Large intestine (tissue), 3 donors: ENCODE measurements at regions not wholly inside any gene's neighbourhood (a gene's known extent, or its start where the extent isn't known, plus 50 kb on each side); places are given as distances from the start of the nearest gene placed in this dataset.
"Not testable (repeated sequence)": the region's sequence is repeated elsewhere in the genome, so short reads cannot be mapped to it uniquely, and the experiment has no call there.

Experiments used
- DNase-seq, 2 donors: peaks; one replicate each; pipeline versions ENCODE4 v3.0.0 to v3.0.0-alpha.2; 2013
- H3K27ac ChIP-seq: one replicate; pipeline ENCODE4 v1.5.1; 2013; ENCODE audit warnings: low read length
- H3K27me3 ChIP-seq: 2 replicates; pipeline ENCODE4 v1.6.1; 2013; ENCODE audit warnings: low read length; ENCODE audit not compliant: control insufficient read depth, insufficient read depth
- H3K36me3 ChIP-seq: 2 replicates; pipeline ENCODE4 v1.6.1; 2013; ENCODE audit warnings: low read length; ENCODE audit not compliant: control insufficient read depth, insufficient read depth
- H3K4me1 ChIP-seq: one replicate; pipeline ENCODE4 v1.6.1; 2013; ENCODE audit warnings: low read length; ENCODE audit not compliant: control insufficient read depth, insufficient read depth
- H3K4me3 ChIP-seq: one replicate; pipeline ENCODE4 v1.5.1; 2013; ENCODE audit warnings: low read length
- H3K9me3 ChIP-seq: one replicate; pipeline ENCODE4 v1.6.1; 2013; ENCODE audit warnings: mild to moderate bottlenecking, low read depth, low read length, moderate library complexity; ENCODE audit not compliant: control insufficient read depth
- WGBS: methylation state at CpG from one replicate; pipeline ENCODE4 v1.1.5; 2013; ENCODE audit warnings: low lambda C conversion rate; ENCODE audit not compliant: insufficient coverage; 5-methylcytosine and 5-hydroxymethylcytosine counted together

GRCh38 chr1:219410721-219411120, 202.2 kb downstream of the ZC3H11B start:
- not testable (repeated sequence) for H3K36me3 ChIP-seq, H3K27me3 ChIP-seq, H3K9me3 ChIP-seq, H3K4me3 ChIP-seq, H3K27ac ChIP-seq, H3K4me1 ChIP-seq, DNase-seq
- WGBS: no CpG with 5 or more reads among the region's 22 CpGs

GRCh38 chr1:219405531-219406331, 207.2 kb downstream of the ZC3H11B start:
- H3K9me3 ChIP-seq: no peaks in the 10 kb centered on the region
- no peaks in the 10 kb centered on the region for H3K4me1 ChIP-seq
- H3K27ac ChIP-seq: no peak overlapping the region
- no peaks in the 10 kb centered on the region for H3K27me3 ChIP-seq
- no CpG with 5 or more reads among the region's 6 CpGs for WGBS
- H3K36me3 ChIP-seq: no peaks in the 10 kb centered on the region
- no peak overlapping the region for H3K4me3 ChIP-seq
- no peak for DNase-seq

- Histone ChIP-seq H3K4me3 (no peak overlapping the region), H3K36me3 (no peaks in the 10 kb centered on the region), H3K27ac (no peak overlapping the region), H3K27me3 (no peaks in the 10 kb centered on the region), H3K4me1 (no peaks in the 10 kb centered on the region), H3K9me3 (no peaks in the 10 kb centered on the region)
- no peak for DNase-seq
- WGBS: 88% methylated on average over 1 of the region's 1 CpG
Measured at GRCh38 chr1:219404629-219405028, 208.3 kb downstream of the ZC3H11B start.

GRCh38 chr1:219402925-219403324, 210.0 kb downstream of the ZC3H11B start:
- Histone ChIP-seq H3K4me3 (no peak overlapping the region), H3K27ac (no peak overlapping the region), H3K9me3 (no peaks in the 10 kb centered on the region), H3K36me3 (no peaks in the 10 kb centered on the region), H3K27me3 (no peaks in the 10 kb centered on the region), H3K4me1 (no peaks in the 10 kb centered on the region)
- no peak for DNase-seq

GRCh38 chr1:219401724-219402625, 210.9 kb downstream of the ZC3H11B start:
- Histone ChIP-seq H3K4me3 (no peak overlapping the region), H3K36me3 (no peaks in the 10 kb centered on the region), H3K27me3 (no peaks in the 10 kb centered on the region), H3K4me1 (no peaks in the 10 kb centered on the region), H3K9me3 (no peaks in the 10 kb centered on the region), H3K27ac (no peak overlapping the region)
- DNase-seq: no peak

- no peak for DNase-seq
- H3K9me3 ChIP-seq: no peaks in the 10 kb centered on the region
- H3K27ac ChIP-seq: no peak overlapping the region
- H3K4me3 ChIP-seq: no peak overlapping the region
- no peaks in the 10 kb centered on the region for H3K27me3 ChIP-seq
- H3K36me3 ChIP-seq: no peaks in the 10 kb centered on the region
- WGBS: no CpG with 5 or more reads among the region's 5 CpGs
- H3K4me1 ChIP-seq: no peaks in the 10 kb centered on the region
Measured at GRCh38 chr1:219399446-219399845, 213.5 kb downstream of the ZC3H11B start.

- Histone ChIP-seq H3K27ac (no peak overlapping the region), H3K4me1 (no peaks in the 10 kb centered on the region), H3K36me3 (no peaks in the 10 kb centered on the region), H3K27me3 (no peaks in the 10 kb centered on the region), H3K4me3 (no peak overlapping the region), H3K9me3 (no peaks in the 10 kb centered on the region)
- no CpG with 5 or more reads among the region's 2 CpGs for WGBS
- no peak for DNase-seq
Measured at GRCh38 chr1:219398815-219399396, 214.0 kb downstream of the ZC3H11B start.

- Histone ChIP-seq H3K9me3 (no peaks in the 10 kb centered on the region), H3K27ac (no peak overlapping the region), H3K4me3 (no peak overlapping the region), H3K27me3 (no peaks in the 10 kb centered on the region), H3K4me1 (no peaks in the 10 kb centered on the region), H3K36me3 (no peaks in the 10 kb centered on the region)
- whole genome bisulfite sequencing: no CpG with 5 or more reads among the region's 1 CpG
- no peak for DNase-seq
Measured at GRCh38 chr1:219397511-219397910, 215.4 kb downstream of the ZC3H11B start.

GRCh38 chr1:219391297-219391696, 217.6 kb downstream of the LYPLAL1 start:
- Histone ChIP-seq H3K36me3 (no peaks in the 10 kb centered on the region), H3K4me1 (no peaks in the 10 kb centered on the region), H3K27me3 (no peaks in the 10 kb centered on the region), H3K4me3 (no peak overlapping the region), H3K9me3 (no peaks in the 10 kb centered on the region), H3K27ac (no peak overlapping the region)
- no peak for DNase-seq

- Histone ChIP-seq H3K4me3 (no peak overlapping the region), H3K27me3 (no peaks in the 10 kb centered on the region), H3K4me1 (no peaks in the 10 kb centered on the region), H3K27ac (no peak overlapping the region), H3K36me3 (no peaks in the 10 kb centered on the region), H3K9me3 (no peaks in the 10 kb centered on the region)
- no peak for DNase-seq
- 33% methylated on average over 1 of the region's 1 CpG for WGBS
Measured at GRCh38 chr1:219387211-219387610, 213.5 kb downstream of the LYPLAL1 start.
